ENCODE measurements at regions not wholly inside any gene's neighbourhood (a gene's known extent, or its start where the extent isn't known, plus 50 kb on each side); places are given as distances from the start of the nearest gene placed in this dataset.

DNA sequence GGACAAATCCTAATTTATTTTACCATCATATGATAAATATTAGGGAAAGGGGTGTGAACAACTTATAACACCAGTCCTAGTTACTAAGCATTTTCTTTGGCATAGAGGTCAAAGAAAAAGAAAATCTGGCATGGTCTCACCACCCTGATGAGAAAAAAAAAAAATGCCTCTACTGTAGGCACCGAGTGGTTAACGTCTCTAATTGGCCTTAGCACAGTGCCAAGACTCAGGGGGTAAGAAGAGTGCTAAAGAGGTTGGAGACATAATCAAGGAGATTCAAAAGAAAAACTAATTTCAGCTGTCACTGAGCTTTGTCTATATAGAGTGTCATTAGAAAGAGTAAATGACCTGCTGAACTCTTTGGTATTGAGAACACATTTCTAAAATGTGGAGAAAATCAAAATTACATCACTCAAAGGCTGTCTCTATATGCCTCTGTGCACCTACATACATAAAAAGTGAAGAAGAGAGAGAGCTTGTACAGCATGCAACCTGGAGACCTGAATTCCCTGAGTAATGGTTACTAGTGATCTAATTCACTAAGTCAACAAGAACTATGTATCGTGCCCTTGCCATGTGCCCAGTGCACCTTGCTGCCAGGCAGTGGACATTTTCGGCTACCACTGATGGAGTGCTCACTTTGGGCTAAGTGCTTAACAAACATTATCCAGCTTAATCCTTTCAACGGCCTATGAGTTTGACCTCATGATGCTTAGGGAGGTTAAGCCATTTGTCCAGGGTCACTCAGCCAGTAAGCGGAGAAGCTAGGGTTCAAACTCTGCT is 113.8 kb upstream of the G2E3 start:
- Histone ChIP-seq H3K27ac (ENCODE audit: low read depth, low read length) (no peak overlapping the region), H3K27me3 (ENCODE audit: control insufficient read depth, insufficient read depth, low read length) (no peaks in the 10 kb centered on the region), H3K4me3 (ENCODE audit: low read depth, low read length) (no peak overlapping the region), H3K9me3 (ENCODE audit: control insufficient read depth, insufficient read depth, low read length) (no peaks in the 10 kb centered on the region)
- CTCF ChIA-PET, result interaction anchor here (0.6 to 1.5 kb wide), 2 partner anchors 70 to 76 kb away, joined by 3 read pairs; no protein-coding TSS in a partner anchor
- no peak for DNase-seq (ENCODE audit: low read depth, low spot score)
- POLR2A ChIA-PET, result interaction anchor here (0.6 kb wide), 1 partner anchor 1679 kb away, joined by 3 read pairs; no protein-coding TSS in a partner anchor
- TF ChIP-seq, protein P1, sequence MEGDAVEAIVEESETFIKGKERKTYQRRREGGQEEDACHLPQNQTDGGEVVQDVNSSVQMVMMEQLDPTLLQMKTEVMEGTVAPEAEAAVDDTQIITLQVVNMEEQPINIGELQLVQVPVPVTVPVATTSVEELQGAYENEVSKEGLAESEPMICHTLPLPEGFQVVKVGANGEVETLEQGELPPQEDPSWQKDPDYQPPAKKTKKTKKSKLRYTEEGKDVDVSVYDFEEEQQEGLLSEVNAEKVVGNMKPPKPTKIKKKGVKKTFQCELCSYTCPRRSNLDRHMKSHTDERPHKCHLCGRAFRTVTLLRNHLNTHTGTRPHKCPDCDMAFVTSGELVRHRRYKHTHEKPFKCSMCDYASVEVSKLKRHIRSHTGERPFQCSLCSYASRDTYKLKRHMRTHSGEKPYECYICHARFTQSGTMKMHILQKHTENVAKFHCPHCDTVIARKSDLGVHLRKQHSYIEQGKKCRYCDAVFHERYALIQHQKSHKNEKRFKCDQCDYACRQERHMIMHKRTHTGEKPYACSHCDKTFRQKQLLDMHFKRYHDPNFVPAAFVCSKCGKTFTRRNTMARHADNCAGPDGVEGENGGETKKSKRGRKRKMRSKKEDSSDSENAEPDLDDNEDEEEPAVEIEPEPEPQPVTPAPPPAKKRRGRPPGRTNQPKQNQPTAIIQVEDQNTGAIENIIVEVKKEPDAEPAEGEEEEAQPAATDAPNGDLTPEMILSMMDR (IDR thresholded peaks at IDR 0.05; ENCODE audit: low read depth, low read length), result no peak

DNA sequence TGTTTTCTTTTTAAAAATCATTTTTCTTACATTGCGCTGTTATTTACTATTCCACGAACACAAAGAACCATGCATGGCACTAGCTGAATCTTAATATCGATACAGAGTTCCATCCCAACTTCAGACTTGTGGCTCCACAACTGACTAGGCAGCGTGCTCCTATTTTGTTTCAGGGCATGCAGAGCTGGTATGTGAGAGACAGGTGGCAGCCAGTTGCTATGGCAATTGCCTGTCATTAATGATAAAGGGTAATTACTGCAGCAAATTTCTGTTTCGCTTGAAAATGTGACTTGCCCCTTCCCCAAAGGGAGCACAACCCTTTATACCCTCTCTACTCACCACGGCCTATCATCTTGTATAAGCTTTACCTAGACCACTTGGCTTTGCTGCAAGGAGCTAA is 113.1 kb upstream of the G2E3 start:
- no peaks in the 10 kb centered on the region for H3K9me3 ChIP-seq (ENCODE audit: control insufficient read depth, insufficient read depth, low read length)
- CTCF ChIA-PET, result interaction anchor here (0.6 to 1.5 kb wide), 2 partner anchors 70 to 76 kb away, joined by 3 read pairs; no protein-coding TSS in a partner anchor
- no peak for DNase-seq (ENCODE audit: low read depth, low spot score)
- TF ChIP-seq, protein P1 (IDR thresholded peaks at IDR 0.05; ENCODE audit: low read depth, low read length), result no peak
- H3K27ac ChIP-seq (ENCODE audit: low read depth, low read length), result no peak overlapping the region
- no peaks in the 10 kb centered on the region for H3K27me3 ChIP-seq (ENCODE audit: control insufficient read depth, insufficient read depth, low read length)
- no peak overlapping the region for H3K4me3 ChIP-seq (ENCODE audit: low read depth, low read length)
- POLR2A ChIA-PET, result interaction anchor here (0.6 kb wide), 1 partner anchor 1680 kb away, joined by 3 read pairs; no protein-coding TSS in a partner anchor

DNA sequence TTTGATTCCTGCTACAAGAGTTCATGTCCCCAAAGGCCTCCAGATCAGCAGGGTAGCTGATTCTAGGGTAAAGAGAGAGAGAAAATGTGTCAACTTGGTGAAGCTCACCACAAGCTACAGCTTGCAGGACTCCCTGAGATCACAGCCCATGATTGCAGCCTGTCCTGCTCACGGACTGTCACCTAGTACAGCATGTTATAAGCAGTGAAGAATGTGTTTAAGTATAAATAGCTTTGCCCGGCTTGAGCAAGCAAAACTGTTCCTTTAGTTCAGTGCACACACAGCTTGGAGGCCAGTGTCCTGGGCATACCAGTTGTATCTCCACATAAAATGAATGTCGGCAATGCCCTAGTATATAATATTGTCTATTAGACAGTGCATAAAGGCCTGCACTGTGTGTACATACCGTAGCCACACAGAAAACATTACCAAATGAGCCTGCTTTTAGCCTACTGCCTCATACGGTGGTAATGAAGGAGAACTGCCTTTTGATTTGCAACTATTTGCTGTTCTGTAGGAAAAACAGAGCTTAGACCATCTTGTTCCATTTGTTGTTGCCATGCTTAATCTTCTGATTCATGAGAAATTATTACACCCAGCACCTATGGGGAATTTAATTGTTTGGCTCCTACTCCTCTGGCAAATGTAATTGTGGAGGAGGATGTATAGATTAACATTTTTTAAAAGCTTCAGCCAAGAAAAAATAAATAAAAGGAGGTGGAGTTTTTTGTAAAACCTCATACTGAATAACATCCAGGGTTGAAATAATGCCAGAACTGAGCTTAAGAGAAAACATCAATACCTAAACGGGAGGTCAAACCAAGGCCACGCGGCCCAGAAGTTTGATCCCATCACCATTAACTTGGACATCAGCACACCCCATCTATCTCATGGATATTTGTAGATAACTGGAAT is 108.1 kb upstream of the G2E3 start:
- no peak for DNase-seq (ENCODE audit: low read depth, low spot score)
- Histone ChIP-seq H3K4me3 (ENCODE audit: low read depth, low read length) (no peak overlapping the region), H3K27me3 (ENCODE audit: control insufficient read depth, insufficient read depth, low read length) (no peaks in the 10 kb centered on the region), H3K9me3 (ENCODE audit: control insufficient read depth, insufficient read depth, low read length) (no peaks in the 10 kb centered on the region), H3K27ac (ENCODE audit: low read depth, low read length) (no peak overlapping the region)
- ChIA-PET POLR2A (no interaction called here), CTCF (interaction anchor here (1.4 kb wide), 1 partner anchor 75 kb away, joined by 4 read pairs; no protein-coding TSS in a partner anchor)
- TF ChIP-seq, protein P1 (IDR thresholded peaks at IDR 0.05; ENCODE audit: low read depth, low read length), result no peak

DNA sequence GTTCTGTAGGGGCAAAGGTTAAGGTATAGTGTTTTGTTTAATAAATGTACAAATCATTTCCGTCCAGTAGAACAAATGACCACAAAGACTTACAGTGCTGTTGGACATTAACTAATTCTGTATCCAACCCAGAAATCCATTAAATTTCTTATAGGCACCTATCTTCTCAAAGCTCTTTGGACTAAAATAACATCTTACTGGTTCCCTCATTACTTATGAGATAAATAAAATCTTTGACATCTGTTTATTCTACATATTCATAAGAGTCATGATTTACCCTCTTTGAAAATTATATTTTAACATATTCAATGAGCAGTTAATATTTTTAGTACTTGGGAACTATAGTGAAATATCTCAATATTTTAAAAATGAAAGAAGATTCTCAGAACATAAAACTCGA is 102.7 kb upstream of the G2E3 start:
- ChIA-PET POLR2A (no interaction called here), CTCF (no interaction called here)
- no peaks in the 10 kb centered on the region for H3K27me3 ChIP-seq (ENCODE audit: control insufficient read depth, insufficient read depth, low read length)
- DNase-seq (ENCODE audit: low read depth, low spot score), result no peak
- H3K27ac ChIP-seq (ENCODE audit: low read depth, low read length), result no peak overlapping the region
- TF ChIP-seq, protein P1 (IDR thresholded peaks at IDR 0.05; ENCODE audit: low read depth, low read length), result no peak
- no peaks in the 10 kb centered on the region for H3K9me3 ChIP-seq (ENCODE audit: control insufficient read depth, insufficient read depth, low read length)
- H3K4me3 ChIP-seq (ENCODE audit: low read depth, low read length), result no peak overlapping the region

Measured in AG04450 (cell line).